ENCODE measurements at regions not wholly inside any gene's neighbourhood (a gene's known extent, or its start where the extent isn't known, plus 50 kb on each side); places are given as distances from the start of the nearest gene placed in this dataset.

- Histone ChIP-seq H3K4me2 (ENCODE audit: low read depth, low read length, poor library complexity, severe bottlenecking) (no peak overlapping the region), H3K9ac (ENCODE audit: low read length) (no peak overlapping the region), H2AFZ (ENCODE audit: low read depth, low read length, severe bottlenecking) (no peak overlapping the region), H3K27me3 (ENCODE audit: low read length) (no peaks in the 10 kb centered on the region), H3K9me2 (replicated peaks; ENCODE audit: insufficient read depth, low read length) (no peaks in the 10 kb centered on the region), H3K4me3 (ENCODE audit: insufficient read depth, low read length, poor library complexity, severe bottlenecking) (no peak overlapping the region), H3F3A (ENCODE audit: insufficient read depth) (no peaks in the 10 kb centered on the region), H3K27ac (ENCODE audit: low read depth, low read length) (no peak overlapping the region), H3K79me2 (ENCODE audit: insufficient read depth, low read length) (no peaks in the 10 kb centered on the region), H3K36me3 (ENCODE audit: low read length) (no peaks in the 10 kb centered on the region), H3K9me3 (ENCODE audit: insufficient read depth, low read length) (no peaks in the 10 kb centered on the region), H4K20me1 (ENCODE audit: low read depth, low read length) (no peaks in the 10 kb centered on the region)
- TF ChIP-seq EZH2phosphoT487 (conservative IDR thresholded peaks at IDR 0.05; ENCODE audit: low read length): no peak
- TF ChIP-seq CTCF (IDR thresholded peaks at IDR 0.05; ENCODE audit: insufficient read depth, low read length, poor library complexity, severe bottlenecking): no peak
These were observed 544.5 kb downstream of the MFSD1 start for GRCh38 chr3:159346271-159346903.

- H3K27me3 ChIP-seq (ENCODE audit: low read length): no peaks in the 10 kb centered on the region
- no peak overlapping the region for H3K4me2 ChIP-seq (ENCODE audit: low read depth, low read length, poor library complexity, severe bottlenecking)
- no peaks in the 10 kb centered on the region for H3K9me2 ChIP-seq (replicated peaks; ENCODE audit: insufficient read depth, low read length)
- no peaks in the 10 kb centered on the region for H3K79me2 ChIP-seq (ENCODE audit: insufficient read depth, low read length)
- H3K4me3 ChIP-seq (ENCODE audit: insufficient read depth, low read length, poor library complexity, severe bottlenecking): no peak overlapping the region
- no peaks in the 10 kb centered on the region for H4K20me1 ChIP-seq (ENCODE audit: low read depth, low read length)
- TF ChIP-seq EZH2phosphoT487 (conservative IDR thresholded peaks at IDR 0.05; ENCODE audit: low read length) (no peak), CTCF (IDR thresholded peaks at IDR 0.05; ENCODE audit: insufficient read depth, low read length, poor library complexity, severe bottlenecking) (no peak)
- H2AFZ ChIP-seq (ENCODE audit: low read depth, low read length, severe bottlenecking): no peak overlapping the region
- H3K9ac ChIP-seq (ENCODE audit: low read length): no peak overlapping the region
- H3K27ac ChIP-seq (ENCODE audit: low read depth, low read length): no peak overlapping the region
- H3F3A ChIP-seq (ENCODE audit: insufficient read depth): no peaks in the 10 kb centered on the region
- no peaks in the 10 kb centered on the region for H3K36me3 ChIP-seq (ENCODE audit: low read length)
- no peaks in the 10 kb centered on the region for H3K9me3 ChIP-seq (ENCODE audit: insufficient read depth, low read length)
These were observed 546.6 kb downstream of the MFSD1 start for GRCh38 chr3:159348431-159348830.

GRCh38 chr3:159356606-159357005 is 554.8 kb downstream of the MFSD1 start:
- Histone ChIP-seq H3K9me3 (ENCODE audit: insufficient read depth, low read length) (no peaks in the 10 kb centered on the region), H3K4me3 (ENCODE audit: insufficient read depth, low read length, poor library complexity, severe bottlenecking) (no peak overlapping the region), H4K20me1 (ENCODE audit: low read depth, low read length) (no peaks in the 10 kb centered on the region), H3K36me3 (ENCODE audit: low read length) (no peaks in the 10 kb centered on the region), H3K27me3 (ENCODE audit: low read length) (no peaks in the 10 kb centered on the region), H2AFZ (ENCODE audit: low read depth, low read length, severe bottlenecking) (no peak overlapping the region), H3K4me2 (ENCODE audit: low read depth, low read length, poor library complexity, severe bottlenecking) (no peak overlapping the region), H3K9me2 (replicated peaks; ENCODE audit: insufficient read depth, low read length) (no peaks in the 10 kb centered on the region), H3K79me2 (ENCODE audit: insufficient read depth, low read length) (no peaks in the 10 kb centered on the region), H3K27ac (ENCODE audit: low read depth, low read length) (no peak overlapping the region), H3F3A (ENCODE audit: insufficient read depth) (no peaks in the 10 kb centered on the region), H3K9ac (ENCODE audit: low read length) (no peak overlapping the region)
- no peak for TF ChIP-seq EZH2phosphoT487 (conservative IDR thresholded peaks at IDR 0.05; ENCODE audit: low read length)
- no peak for TF ChIP-seq CTCF (IDR thresholded peaks at IDR 0.05; ENCODE audit: insufficient read depth, low read length, poor library complexity, severe bottlenecking)

Data from SU-DHL-6 (cell line).